K562 (cell line): ENCODE measurements at regions not wholly inside any gene's neighbourhood (a gene's known extent, or its start where the extent isn't known, plus 50 kb on each side); places are given as distances from the start of the nearest gene placed in this dataset.

Experiments used
- ATAC-seq: fragments of 200-7000 bp; cut with Tn5 transposase; 3 replicates; pipeline ENCODE4 v1.9.1; 2020; ENCODE audit warnings: moderate library complexity
- BruUV-seq: library from RNA; stranded (reverse); fragments of 400-500 nt; replicated peaks from 2 replicates; lab custom pipeline; 2021; lab: Mats Ljungman, UMichigan
- CTCF ChIA-PET: fragments of 300-600 bp; formaldehyde crosslinking; extraction: SDS; loops from one replicate; lab custom pipeline; 2021; ENCODE audit warnings: low intra/inter-chr PET ratio; lab: Yijun Ruan, JAX
- POLR2A ChIA-PET: fragments of 300-600, 350-650 bp; sonication (Branson Sonifier 250); formaldehyde crosslinking; extraction: SDS; loops from one replicate; lab custom pipeline; 2021; ENCODE audit warnings: antibody characterized with exemption, inconsistent platforms; lab: Yijun Ruan, JAX
- DNase-seq, 4 experiments: peaks; one replicate each; pipeline versions ENCODE4 v3.0.0 to v3.0.0-alpha.2; 2011 to 2018; ENCODE audit warnings: low spot score in 3 of 4, mixed read lengths in 3 of 4; ENCODE audit errors: extremely low read depth in 1 of 4
- FAIRE-seq: peaks from 2 replicates; lab custom pipeline; 2011; peaks lifted over from hg19 to GRCh38; lab: Jason Lieb, UNC
- H2AFZ ChIP-seq: 2 replicates; pipeline ENCODE4 v1.6.0; 2011; ENCODE audit warnings: low read depth, low read length, control low read depth, inconsistent platforms
- H3K27ac ChIP-seq: fragments of 200-600 bp; 3 replicates; pipeline ENCODE4 v1.8.0; 2011; ENCODE audit warnings: low read depth, mild to moderate bottlenecking, control low read depth, inconsistent platforms, low read length, moderate library complexity, mixed read lengths; ENCODE audit errors: extremely low read depth
- H3K27me3 ChIP-seq, 2 experiments: fragments of 300-600 bp in 1 of 2; 2 replicates in 1 of 2; 3 replicates in 1 of 2; pipeline versions ENCODE4 v1.6.0 to v1.8.0; 2011; ENCODE audit warnings: inconsistent platforms in 2 of 2, low read length in 2 of 2, mild to moderate bottlenecking in 1 of 2, mixed read lengths in 1 of 2, moderate library complexity in 1 of 2; ENCODE audit not compliant: control insufficient read depth in 2 of 2, insufficient read depth in 2 of 2
- H3K36me3 ChIP-seq: fragments of 300-600 bp; 3 replicates; pipeline ENCODE4 v1.8.0; 2011; ENCODE audit warnings: mild to moderate bottlenecking, low read length, inconsistent platforms; ENCODE audit not compliant: control insufficient read depth, insufficient read depth
- H3K4me1 ChIP-seq, 2 experiments: fragments of 200-600 bp in 1 of 2; replicated peaks in 1 of 2; 2 replicates in 1 of 2; 3 replicates in 1 of 2; pipeline versions ENCODE4 v1.5.1 to v1.8.0; 2011; ENCODE audit warnings: inconsistent platforms in 2 of 2, low read length in 2 of 2, mild to moderate bottlenecking in 1 of 2, mixed read lengths in 1 of 2, moderate library complexity in 1 of 2; ENCODE audit not compliant: control insufficient read depth in 2 of 2, insufficient read depth in 2 of 2
- H3K4me2 ChIP-seq: 2 replicates; pipeline ENCODE4 v1.6.1; 2011; ENCODE audit warnings: low read length, control low read depth, inconsistent platforms, mixed read lengths; ENCODE audit not compliant: insufficient read depth
- H3K4me3 ChIP-seq: fragments of 200-600 bp; sonication (generic), shearing (Covaris generic); 2 replicates; pipeline ENCODE4 v1.5.1; 2016; ENCODE audit warnings: control low read depth, inconsistent platforms
- H3K79me2 ChIP-seq: fragments of 200-600 bp; 3 replicates; pipeline ENCODE4 v1.8.0; 2011; ENCODE audit warnings: low read length, inconsistent platforms; ENCODE audit not compliant: control insufficient read depth, insufficient read depth
- H3K9ac ChIP-seq, 2 experiments: 2 replicates each; pipeline versions ENCODE4 v1.6.0 to v1.6.1; 2011; ENCODE audit warnings: low read depth in 2 of 2, low read length in 2 of 2, control low read depth in 1 of 2, inconsistent platforms in 1 of 2, mild to moderate bottlenecking in 1 of 2, mixed read lengths in 1 of 2; ENCODE audit not compliant: insufficient read depth in 1 of 2
- H3K9me1 ChIP-seq: one replicate; pipeline ENCODE4 v1.6.0; 2011; ENCODE audit warnings: inconsistent platforms, mild to moderate bottlenecking, low read length, moderate library complexity; ENCODE audit not compliant: control insufficient read depth, insufficient read depth
- H3K9me3 ChIP-seq: replicated peaks from 2 replicates; pipeline ENCODE4 v1.5.1; 2011; ENCODE audit warnings: low read depth, low read length, inconsistent platforms; ENCODE audit not compliant: control insufficient read depth, insufficient read depth
- H4K20me1 ChIP-seq: replicated peaks from 2 replicates; pipeline ENCODE4 v1.6.1; 2011; ENCODE audit warnings: low read length, inconsistent platforms, mixed read lengths; ENCODE audit not compliant: control insufficient read depth, insufficient read depth
- CHD4 ChIP-seq: fragments of 200-600 bp; sonication (generic); IDR thresholded peaks from 3 replicates; pipeline ENCODE4 v1.6.1; 2012; ENCODE audit warnings: low read depth, mild to moderate bottlenecking, mixed read lengths, low read length, inconsistent platforms; ENCODE audit not compliant: insufficient read depth, insufficient replicate concordance, poor library complexity, severe bottlenecking
- KDM1A ChIP-seq, 2 experiments: fragments of 450-650 bp; IDR thresholded peaks; 2 replicates each; pipeline ENCODE4 v1.6.1; 2016; ENCODE audit warnings: mild to moderate bottlenecking in 2 of 2
- KLF16 ChIP-seq: IDR thresholded peaks from 2 replicates; pipeline ENCODE4 v1.6.1; 2016; ENCODE audit warnings: antibody characterized with exemption
- NFE2L1 ChIP-seq: fragments of 450-650 bp; IDR thresholded peaks from 2 replicates; pipeline ENCODE4 v1.6.1; 2016; ENCODE audit warnings: missing genetic modification characterization, low read depth, mild to moderate bottlenecking, missing compliant biosample characterization, moderate library complexity, borderline replicate concordance
- RBM25 ChIP-seq: fragments of 200-400 bp; formaldehyde crosslinking; IDR thresholded peaks from 2 replicates; pipeline ENCODE4 v1.6.1; 2018; ENCODE audit warnings: low read length, low read depth, moderate library complexity; ENCODE audit not compliant: severe bottlenecking
- ZBTB7A ChIP-seq: IDR thresholded peaks from 2 replicates; pipeline ENCODE4 v1.6.1; 2011; ENCODE audit warnings: low read depth, mild to moderate bottlenecking, low read length, moderate library complexity, borderline replicate concordance; ENCODE audit not compliant: control insufficient read depth
- WGBS: fragments of 100-300 bp; shearing (Covaris generic); methylation state at CpG from one replicate; pipeline ENCODE4 v1.1.6; 2016; ENCODE audit warnings: low coverage, mixed read lengths; ENCODE audit not compliant: insufficient coverage; ENCODE audit errors: missing lambda C conversion rate; 5-methylcytosine and 5-hydroxymethylcytosine counted together
- in situ Hi-C: fragments of 300-500 bp; cut with MboI; formaldehyde crosslinking; loops from 4 replicates; pipeline ENCODE4 v1.15.0; 2018; ENCODE audit warnings: inconsistent platforms, mixed read lengths
- intact Hi-C: fragments of 100-400 bp; cut with micrococcal nuclease; formaldehyde crosslinking; loops from 2 replicates; pipeline ENCODE4 v1.14.2; 2022

GRCh38 chr1:224545571-224545970, 70.5 kb upstream of the CNIH3 start:
- CTCF ChIA-PET: no interaction called here
- BruUV-seq: no TSS peak
- Histone ChIP-seq H3K79me2 (no peaks in the 10 kb centered on the region), H3K4me1 (peaks cover 0 to 34% of the 10 kb centered on the region in 2 experiments; a peak in 3 of 5 replicates), H3K4me2 (no peak overlapping the region), H4K20me1 (no peaks in the 10 kb centered on the region), H2AFZ (no peak overlapping the region), H3K9me1 (no peaks in the 10 kb centered on the region), H3K27me3 (peaks cover 0 to 7% of the 10 kb centered on the region in 2 experiments; a peak in 2 of 5 replicates), H3K4me3 (no peak overlapping the region), H3K36me3 (no peaks in the 10 kb centered on the region), H3K9ac (no peak overlapping the region), H3K9me3 (no peaks in the 10 kb centered on the region), H3K27ac (no peak overlapping the region)
- in situ Hi-C loops (no loop called here), intact Hi-C loops (no loop called here)
- FAIRE-seq (no peak), ATAC-seq (no peak), DNase-seq (no peak)
- no peak for TF ChIP-seq KLF16
- POLR2A ChIA-PET: interaction anchor here (2.2 kb wide), 1 partner anchor 10 kb away, joined by 7 read pairs; no protein-coding TSS in a partner anchor
- WGBS: 13% methylated on average over 4 of the region's 4 CpGs

GRCh38 chr1:224548676-224549075, 67.4 kb upstream of the CNIH3 start:
- Histone ChIP-seq H4K20me1 (no peaks in the 10 kb centered on the region), H3K9me1 (no peaks in the 10 kb centered on the region), H3K9me3 (no peaks in the 10 kb centered on the region), H3K36me3 (no peaks in the 10 kb centered on the region), H3K79me2 (no peaks in the 10 kb centered on the region), H3K4me1 (peaks cover 0 to 7% of the 10 kb centered on the region in 2 experiments; a peak in 2 of 5 replicates), H3K4me2 (no peak overlapping the region), H3K4me3 (no peak overlapping the region), H3K27me3 (peaks cover 0 to 7% of the 10 kb centered on the region in 2 experiments; a peak in 2 of 5 replicates), H3K27ac (no peak overlapping the region), H3K9ac (no peak overlapping the region), H2AFZ (no peak overlapping the region)
- POLR2A ChIA-PET: no interaction called here
- intact Hi-C loops (no loop called here), in situ Hi-C loops (no loop called here)
- WGBS: 10% methylated on average over 4 of the region's 4 CpGs
- ATAC-seq (no peak), FAIRE-seq (no peak), DNase-seq (no peak)
- CTCF ChIA-PET: no interaction called here
- BruUV-seq: no TSS peak
- TF ChIP-seq NFE2L1 (no peak), RBM25 (no peak), ZBTB7A (no peak), CHD4 (no peak), KDM1A (IDR thresholded peaks at IDR 0.05) (peak in 1 of 2 experiments; percentile 52; a peak in 1 of 4 replicates)
